ENCODE measurements at regions not wholly inside any gene's neighbourhood (a gene's known extent, or its start where the extent isn't known, plus 50 kb on each side); places are given as distances from the start of the nearest gene placed in this dataset.

- intact Hi-C loops (cut with micrococcal nuclease): no loop called here
- no peaks in the 10 kb centered on the region for H3K9me3 ChIP-seq (replicated peaks; ENCODE audit: control insufficient read depth, insufficient read depth, low read depth, low read length)
- no TSS peak for BruUV-seq (replicated peaks)
- DNase-seq (ENCODE audit: extremely low read depth in 1 of 4, low spot score in 3 of 4) (no peak), FAIRE-seq (no peak), ATAC-seq (no peak)
- H3K27ac ChIP-seq (ENCODE audit: extremely low read depth, low read depth, low read length): no peak overlapping the region
- H3K79me2 ChIP-seq (ENCODE audit: control insufficient read depth, insufficient read depth, low read length): no peaks in the 10 kb centered on the region
- WGBS (ENCODE audit: insufficient coverage, low coverage, missing lambda C conversion rate): 34% methylated on average over 9 of the region's 9 CpGs
- H3K4me2 ChIP-seq (ENCODE audit: insufficient read depth, low read length): no peak overlapping the region
- H3K27me3 ChIP-seq (ENCODE audit: control insufficient read depth in 2 of 2, insufficient read depth in 2 of 2, low read length in 2 of 2): no peaks in the 10 kb centered on the region
- H4K20me1 ChIP-seq (replicated peaks; ENCODE audit: control insufficient read depth, insufficient read depth, low read length): no peaks in the 10 kb centered on the region
- no peaks in the 10 kb centered on the region for H3K36me3 ChIP-seq (ENCODE audit: control insufficient read depth, insufficient read depth, low read length)
- peaks cover 0 to 8% of the 10 kb centered on the region in 2 experiments; a peak in 2 of 5 replicates for H3K4me1 ChIP-seq (replicated peaks in 1 of 2; ENCODE audit: control insufficient read depth in 2 of 2, insufficient read depth in 2 of 2, low read length in 2 of 2)
- no peak overlapping the region for H3K4me3 ChIP-seq
- CTCF ChIA-PET (ENCODE audit: low intra/inter-chr PET ratio): no interaction called here
- POLR2A ChIA-PET: no interaction called here
- H3K9me1 ChIP-seq (ENCODE audit: control insufficient read depth, insufficient read depth, low read length): no peaks in the 10 kb centered on the region
- no peak overlapping the region for H3K9ac ChIP-seq (ENCODE audit: insufficient read depth in 1 of 2, low read depth in 2 of 2, low read length in 2 of 2)
- in situ Hi-C loops (cut with MboI): no loop called here
- H2AFZ ChIP-seq (ENCODE audit: low read depth, low read length): peak overlapping the region; percentile 57
- peak; percentile 21; the same call in 1 of the 2 replicates for TF ChIP-seq NFIC (IDR thresholded peaks at IDR 0.05)
- peak; percentile 71 for TF ChIP-seq ZBTB40 (IDR thresholded peaks at IDR 0.05)
- no peak for TF ChIP-seq ZBTB40 (CRISPR knock-in tag; IDR thresholded peaks at IDR 0.05)
- TF ChIP-seq ZNF79 (CRISPR knock-in tag; IDR thresholded peaks at IDR 0.05; ENCODE audit: low read depth): no peak
- no peak for TF ChIP-seq SREBF1 (IDR thresholded peaks at IDR 0.05; ENCODE audit: borderline replicate concordance, low read depth, low read length)
- TF ChIP-seq PHF20 (IDR thresholded peaks at IDR 0.05; ENCODE audit: partially characterized antibody): no peak
- TF ChIP-seq JUND (IDR thresholded peaks at IDR 0.05; ENCODE audit: borderline replicate concordance, low read depth, low read length): peak; percentile 28; the same call in 1 of the 2 replicates
- 0 out of 3 replicates have a peak, but pooled peaks have one; percentile 15 for TF ChIP-seq JUND (tag; IDR thresholded peaks at IDR 0.05; ENCODE audit: borderline replicate concordance, low read depth, low read length)
- TF ChIP-seq AFF4 (CRISPR knock-in tag; IDR thresholded peaks at IDR 0.05): no peak
- no peak for TF ChIP-seq ZNF778 (CRISPR knock-in tag; IDR thresholded peaks at IDR 0.05)
These were observed 215.7 kb downstream of the BAMBI start for GRCh38 chr10:28892818-28893547.
